GM18508 (cell line): ENCODE measurements at regions not wholly inside any gene's neighbourhood (a gene's known extent, or its start where the extent isn't known, plus 50 kb on each side); places are given as distances from the start of the nearest gene placed in this dataset.
"Not testable (repeated sequence)": the region's sequence is repeated elsewhere in the genome, so short reads cannot be mapped to it uniquely, and the experiment has no call there.

Experiments used
- ATAC-seq: cut with Tn5 transposase; IDR thresholded peaks from one replicate; pipeline ENCODE4 v1.9.1; 2021; ENCODE audit warnings: moderate number of reproducible peaks; ENCODE audit not compliant: insufficient read depth, unreplicated experiment

GRCh38 chr3:177889652-177890358 is 646.4 kb upstream of the KCNMB2 start:
- ATAC-seq: no peak

GRCh38 chr3:177890359-177890683 is 645.9 kb upstream of the KCNMB2 start:
- no peak for ATAC-seq

- ATAC-seq: not testable (repeated sequence)
Measured at GRCh38 chr3:177891569-177891968, 644.7 kb upstream of the KCNMB2 start.

- no peak for ATAC-seq
Measured at GRCh38 chr3:177893331-177893730, 642.9 kb upstream of the KCNMB2 start.

GRCh38 chr3:177894081-177894728 is 642.0 kb upstream of the KCNMB2 start:
- ATAC-seq: no peak

- no peak for ATAC-seq
Measured at GRCh38 chr3:177898185-177898584, 638.1 kb upstream of the KCNMB2 start.

- no peak for ATAC-seq
Measured at GRCh38 chr3:177899275-177900067, 636.8 kb upstream of the KCNMB2 start.

- ATAC-seq: no peak
Measured at GRCh38 chr3:177902876-177903275, 633.4 kb upstream of the KCNMB2 start.

GRCh38 chr3:177904621-177905020 is 631.6 kb upstream of the KCNMB2 start:
- ATAC-seq: no peak

- no peak for ATAC-seq
Measured at GRCh38 chr3:177905173-177906125, 630.8 kb upstream of the KCNMB2 start.

- no peak for ATAC-seq
Measured at GRCh38 chr3:177906126-177906511, 630.1 kb upstream of the KCNMB2 start.

- ATAC-seq: no peak
Measured at GRCh38 chr3:177906578-177907229, 629.5 kb upstream of the KCNMB2 start.

GRCh38 chr3:177909530-177909929 is 626.7 kb upstream of the KCNMB2 start:
- ATAC-seq: not testable (repeated sequence)

GRCh38 chr3:177914224-177914623 is 622.0 kb upstream of the KCNMB2 start:
- no peak for ATAC-seq

GRCh38 chr3:177916461-177916860 is 619.8 kb upstream of the KCNMB2 start:
- no peak for ATAC-seq

GRCh38 chr3:177917234-177917861 is 618.9 kb upstream of the KCNMB2 start:
- no peak for ATAC-seq

GRCh38 chr3:177921153-177921552 is 615.1 kb upstream of the KCNMB2 start:
- ATAC-seq: no peak

- ATAC-seq: no peak
Measured at GRCh38 chr3:177924261-177924660, 612.0 kb upstream of the KCNMB2 start.

- ATAC-seq: peak; percentile 65
Measured at GRCh38 chr3:177928172-177928873, 607.9 kb upstream of the KCNMB2 start.
